SU-DHL-6 (cell line): ENCODE measurements at regions not wholly inside any gene's neighbourhood (a gene's known extent, or its start where the extent isn't known, plus 50 kb on each side); places are given as distances from the start of the nearest gene placed in this dataset.

Experiments
- H2AFZ ChIP-seq: fragments of 200-600 bp; sonication (generic); 2 replicates; pipeline ENCODE4 v1.6.1; 2014; ENCODE audit warnings: low read depth, mild to moderate bottlenecking, moderate library complexity, mixed read lengths, antibody characterized with exemption, low read length; ENCODE audit not compliant: severe bottlenecking
- H3F3A ChIP-seq: fragments of 200-600 bp; shearing (Covaris generic); 2 replicates; pipeline ENCODE4 v1.6.0; 2016; ENCODE audit warnings: antibody characterized with exemption, mild to moderate bottlenecking; ENCODE audit not compliant: insufficient read depth
- H3K27ac ChIP-seq: fragments of 200-600 bp; sonication (generic); 2 replicates; pipeline ENCODE4 v1.5.1; 2016; ENCODE audit warnings: low read depth, mild to moderate bottlenecking, low read length, moderate library complexity, mixed read lengths
- H3K27me3 ChIP-seq: fragments of 200-600 bp; sonication (generic), shearing (Covaris generic); 2 replicates; pipeline ENCODE4 v1.6.0; 2014; ENCODE audit warnings: mild to moderate bottlenecking, low read length
- H3K36me3 ChIP-seq: fragments of 200-600 bp; sonication (generic); 2 replicates; pipeline ENCODE4 v1.6.1; 2014; ENCODE audit warnings: mild to moderate bottlenecking, low read length, mixed read lengths
- H3K4me2 ChIP-seq: fragments of 300-600, 200-600 bp; shearing (Covaris generic), sonication (generic); 2 replicates; pipeline ENCODE4 v1.6.0; 2014; ENCODE audit warnings: low read length, low read depth, mild to moderate bottlenecking; ENCODE audit not compliant: poor library complexity, severe bottlenecking
- H3K4me3 ChIP-seq: fragments of 200-600 bp; sonication (generic); 2 replicates; pipeline ENCODE4 v1.5.1; 2014; ENCODE audit warnings: antibody characterized with exemption, low read length, mild to moderate bottlenecking, mixed read lengths; ENCODE audit not compliant: insufficient read depth, poor library complexity, severe bottlenecking
- H3K79me2 ChIP-seq: fragments of 200-600 bp; sonication (generic); 2 replicates; pipeline ENCODE4 v1.6.1; 2014; ENCODE audit warnings: mild to moderate bottlenecking, low read length, moderate library complexity; ENCODE audit not compliant: insufficient read depth
- H3K9ac ChIP-seq: fragments of 200-600 bp; sonication (generic); 2 replicates; pipeline ENCODE4 v1.7.0; 2014; ENCODE audit warnings: mild to moderate bottlenecking, low read length
- H3K9me2 ChIP-seq: fragments of 200-600 bp; sonication (generic); replicated peaks from 2 replicates; pipeline ENCODE4 v1.6.1; 2014; ENCODE audit warnings: low read length; ENCODE audit not compliant: insufficient read depth
- H3K9me3 ChIP-seq: fragments of 200-600 bp; sonication (generic); 2 replicates; pipeline ENCODE4 v1.6.1; 2014; ENCODE audit warnings: low read length, mixed read lengths; ENCODE audit not compliant: insufficient read depth
- H4K20me1 ChIP-seq: fragments of 200-600 bp; sonication (generic); 2 replicates; pipeline ENCODE4 v1.6.1; 2014; ENCODE audit warnings: low read depth, mild to moderate bottlenecking, antibody characterized with exemption, low read length, moderate library complexity, mixed read lengths
- CTCF ChIP-seq: fragments of 200-600 bp; sonication (generic); IDR thresholded peaks from one replicate; pipeline ENCODE4 v1.5.1; 2017; ENCODE audit warnings: antibody characterized with exemption, mild to moderate bottlenecking, low read length, moderate library complexity; ENCODE audit not compliant: insufficient read depth, poor library complexity, severe bottlenecking
- EZH2phosphoT487 ChIP-seq: fragments of 200-600 bp; sonication (generic), shearing (Covaris generic); conservative IDR thresholded peaks from 2 replicates; pipeline ENCODE4 v1.6.1; 2018; ENCODE audit warnings: mild to moderate bottlenecking, antibody characterized with exemption, low read length, moderate library complexity, mixed read lengths

- no peak overlapping the region for H3K9ac ChIP-seq
- no peaks in the 10 kb centered on the region for H3K9me2 ChIP-seq
- no peaks in the 10 kb centered on the region for H3F3A ChIP-seq
- no peak overlapping the region for H2AFZ ChIP-seq
- no peak overlapping the region for H3K4me2 ChIP-seq
- no peak overlapping the region for H3K4me3 ChIP-seq
- no peaks in the 10 kb centered on the region for H3K36me3 ChIP-seq
- no peaks in the 10 kb centered on the region for H3K9me3 ChIP-seq
- TF ChIP-seq EZH2phosphoT487 (no peak), CTCF (no peak)
- no peak overlapping the region for H3K27ac ChIP-seq
- H3K79me2 ChIP-seq: no peaks in the 10 kb centered on the region
- H3K27me3 ChIP-seq: no peaks in the 10 kb centered on the region
- H4K20me1 ChIP-seq: no peaks in the 10 kb centered on the region
Observed at GRCh38 chr2:220366765-220367164, 739.3 kb downstream of the SLC4A3 start.

- Histone ChIP-seq H3K36me3 (no peaks in the 10 kb centered on the region), H3K9me3 (no peaks in the 10 kb centered on the region), H3K9me2 (no peaks in the 10 kb centered on the region), H3K4me2 (no peak overlapping the region), H3K27me3 (no peaks in the 10 kb centered on the region), H3K4me3 (no peak overlapping the region), H3F3A (no peaks in the 10 kb centered on the region), H3K27ac (no peak overlapping the region), H4K20me1 (no peaks in the 10 kb centered on the region), H3K9ac (no peak overlapping the region), H2AFZ (no peak overlapping the region), H3K79me2 (no peaks in the 10 kb centered on the region)
- TF ChIP-seq CTCF: no peak
- TF ChIP-seq EZH2phosphoT487: no peak
Observed at GRCh38 chr2:220370764-220371163, 743.3 kb downstream of the SLC4A3 start.

- Histone ChIP-seq H3K9me2 (no peaks in the 10 kb centered on the region), H3K9ac (no peak overlapping the region), H3K27ac (no peak overlapping the region), H3K4me3 (no peak overlapping the region), H3K36me3 (no peaks in the 10 kb centered on the region), H3K79me2 (no peaks in the 10 kb centered on the region), H4K20me1 (no peaks in the 10 kb centered on the region), H3K27me3 (no peaks in the 10 kb centered on the region), H3F3A (no peaks in the 10 kb centered on the region), H2AFZ (no peak overlapping the region), H3K4me2 (no peak overlapping the region), H3K9me3 (no peaks in the 10 kb centered on the region)
- TF ChIP-seq EZH2phosphoT487 (no peak), CTCF (no peak)
Observed at GRCh38 chr2:220371211-220371610, 743.8 kb downstream of the SLC4A3 start.
